HCT116 (cell line): ENCODE measurements at regions not wholly inside any gene's neighbourhood (a gene's known extent, or its start where the extent isn't known, plus 50 kb on each side); places are given as distances from the start of the nearest gene placed in this dataset.

Experiments
- ATAC-seq: fragments of 200-7000 bp; cut with Tn5 transposase; 2 replicates; pipeline ENCODE4 v1.9.1; 2020; ENCODE audit warnings: mild to moderate bottlenecking, moderate library complexity
- BruUV-seq: library from RNA; stranded (reverse); fragments of 400-500 nt; replicated peaks from 2 replicates; lab custom pipeline; 2021; lab: Mats Ljungman, UMichigan
- CTCF ChIA-PET: fragments of 300-600 bp; sonication (Branson Sonifier 250); formaldehyde crosslinking; loops from one replicate; lab custom pipeline; 2021; ENCODE audit warnings: antibody characterized with exemption; lab: Charles Lee
- POLR2A ChIA-PET: fragments of 300-600, 350-600 bp; sonication (Branson Sonifier 250); formaldehyde crosslinking; loops from one replicate; lab custom pipeline; 2021; ENCODE audit warnings: antibody characterized with exemption; lab: Charles Lee
- RAD21 ChIA-PET, 2 experiments: fragments of 300-600 bp; sonication (Branson Sonifier 250); formaldehyde crosslinking; loops; one replicate each; lab custom pipeline; 2023; ENCODE audit warnings: low total read pairs in 2 of 2; ENCODE audit not compliant: uncharacterized antibody in 2 of 2, unreplicated experiment in 2 of 2, low non-redundant PET in 1 of 2; lab: Charles Lee
- DNase-seq: peaks from one replicate; pipeline ENCODE4 v3.0.0-alpha.2; 2010; ENCODE audit warnings: low read depth, low spot score
- H2AFZ ChIP-seq: fragments of 200-600 bp; shearing (Covaris generic), sonication (generic); 2 replicates; pipeline ENCODE4 v1.6.1; 2017; ENCODE audit warnings: low read depth, mixed run types, mixed read lengths, antibody characterized with exemption, low read length; ENCODE audit not compliant: poor library complexity, severe bottlenecking
- H3K27ac ChIP-seq: 2 replicates; pipeline ENCODE4 v1.5.1; 2012; ENCODE audit warnings: low read depth, low read length
- H3K27me3 ChIP-seq: fragments of 200-600 bp; sonication (generic); 2 replicates; pipeline ENCODE4 v1.6.1; 2016; ENCODE audit warnings: mixed run types, low read length, mixed read lengths; ENCODE audit not compliant: insufficient read depth
- H3K36me3 ChIP-seq, 2 experiments: fragments of 200-500 bp in 1 of 2; fragments of 200-600 bp in 1 of 2; sonication (Bioruptor generic) in 1 of 2; sonication (generic) in 1 of 2; 2 replicates each; pipeline versions ENCODE4 v1.5.1 to v1.6.1; 2014 to 2016; ENCODE audit warnings: low read length in 2 of 2, inconsistent platforms in 1 of 2, mixed read lengths in 1 of 2, mixed run types in 1 of 2; ENCODE audit not compliant: insufficient read depth in 2 of 2, control insufficient read depth in 1 of 2
- H3K4me1 ChIP-seq, 2 experiments: fragments of 200-600 bp in 1 of 2; sonication (generic) in 1 of 2; 2 replicates each; pipeline versions ENCODE4 v1.5.1 to v1.6.1; 2012 to 2017; ENCODE audit warnings: low read length in 2 of 2, inconsistent platforms in 1 of 2, mild to moderate bottlenecking in 1 of 2, mixed read lengths in 1 of 2, mixed run types in 1 of 2, moderate library complexity in 1 of 2; ENCODE audit not compliant: insufficient read depth in 2 of 2, control insufficient read depth in 1 of 2
- H3K4me2 ChIP-seq: fragments of 200-600 bp; sonication (generic); 2 replicates; pipeline ENCODE4 v1.6.1; 2017; ENCODE audit warnings: mixed run types, low read length, mixed read lengths
- H3K4me3 ChIP-seq, 2 experiments: fragments of 200-600 bp in 1 of 2; sonication (generic) in 1 of 2; replicated peaks in 1 of 2; 2 replicates each; pipeline ENCODE4 v1.5.1; 2011 to 2016; ENCODE audit warnings: low read length in 2 of 2, control low read depth in 1 of 2, low read depth in 1 of 2, mild to moderate bottlenecking in 1 of 2, mixed read lengths in 1 of 2, mixed run types in 1 of 2
- H3K79me2 ChIP-seq: fragments of 200-600 bp; sonication (generic); 2 replicates; pipeline ENCODE4 v1.6.1; 2017; ENCODE audit warnings: mild to moderate bottlenecking, mixed run types, low read length, moderate library complexity, mixed read lengths; ENCODE audit not compliant: insufficient read depth
- H3K9ac ChIP-seq: fragments of 200-600 bp; sonication (generic); 2 replicates; pipeline ENCODE4 v1.6.1; 2016; ENCODE audit warnings: low read length, mixed read lengths
- H3K9me2 ChIP-seq: fragments of 200-600 bp; sonication (generic), shearing (Covaris generic); 2 replicates; pipeline ENCODE4 v1.6.1; 2017; ENCODE audit warnings: mixed run types, mild to moderate bottlenecking, moderate library complexity; ENCODE audit not compliant: insufficient read depth
- H3K9me3 ChIP-seq, 2 experiments: fragments of 200-500 bp in 1 of 2; fragments of 200-600 bp in 1 of 2; sonication (Bioruptor generic) in 1 of 2; sonication (generic) in 1 of 2; 2 replicates each; pipeline ENCODE4 v1.6.1; 2014 to 2017; ENCODE audit warnings: low read length in 2 of 2, mixed read lengths in 2 of 2, inconsistent platforms in 1 of 2, low read depth in 1 of 2, mild to moderate bottlenecking in 1 of 2, mixed run types in 1 of 2, moderate library complexity in 1 of 2; ENCODE audit not compliant: control insufficient read depth in 1 of 2, insufficient read depth in 1 of 2
- H4K20me1 ChIP-seq: fragments of 200-600 bp; sonication (generic), shearing (Covaris generic); 2 replicates; pipeline ENCODE4 v1.6.1; 2017; ENCODE audit warnings: mixed run types, mild to moderate bottlenecking, moderate library complexity; ENCODE audit not compliant: insufficient read depth
- EGR1 ChIP-seq: IDR thresholded peaks from 2 replicates; pipeline ENCODE4 v1.6.1; 2012; ENCODE audit warnings: low read depth
- ELF1 ChIP-seq: IDR thresholded peaks from 2 replicates; pipeline ENCODE4 v1.6.1; 2012; ENCODE audit warnings: low read depth, borderline replicate concordance
- EZH2phosphoT487 ChIP-seq: fragments of 200-600 bp; IDR thresholded peaks from 2 replicates; pipeline ENCODE4 v1.6.1; 2018; ENCODE audit warnings: antibody characterized with exemption, borderline replicate concordance
- FOSL1 ChIP-seq: IDR thresholded peaks from 2 replicates; pipeline ENCODE4 v1.6.1; 2012; ENCODE audit warnings: low read depth
- POLR2AphosphoS5 ChIP-seq: IDR thresholded peaks from 2 replicates; pipeline ENCODE4 v1.6.1; 2011; ENCODE audit warnings: mild to moderate bottlenecking, low read depth, low read length, moderate library complexity
- SIN3A ChIP-seq: IDR thresholded peaks from 2 replicates; pipeline ENCODE4 v1.6.1; 2012; ENCODE audit warnings: low read depth
- SRF ChIP-seq: IDR thresholded peaks from 2 replicates; pipeline ENCODE4 v1.6.1; 2012; ENCODE audit warnings: low read depth
- ZFX ChIP-seq: fragments of 450-650 bp; IDR thresholded peaks from 2 replicates; pipeline ENCODE4 v1.6.1; 2017
- ZNF274 ChIP-seq: fragments of 200-500 bp; sonication (Bioruptor generic); IDR thresholded peaks from 2 replicates; pipeline ENCODE4 v1.6.1; 2014; ENCODE audit warnings: mild to moderate bottlenecking, low read depth, low read length, inconsistent platforms
- intact Hi-C: fragments of 100-400 bp; cut with micrococcal nuclease; formaldehyde crosslinking; loops from 2 replicates; pipeline ENCODE4 v1.10.0; 2022
- TF ChIP-seq, protein P1 (sequence below), 3 experiments: fragments of 200-600 bp in 1 of 3; sonication (generic) in 1 of 3; IDR thresholded peaks in 2 of 3; conservative IDR thresholded peaks in 1 of 3; 2 replicates each; pipeline ENCODE4 v1.5.1; 2012 to 2017; ENCODE audit warnings: low read depth in 2 of 3, low read length in 2 of 3, antibody characterized with exemption in 1 of 3, borderline replicate concordance in 1 of 3, control low read depth in 1 of 3, mild to moderate bottlenecking in 1 of 3, mixed read lengths in 1 of 3, mixed run types in 1 of 3, moderate library complexity in 1 of 3; ENCODE audit not compliant: insufficient read depth in 1 of 3
- TF ChIP-seq, protein P2 (sequence below): IDR thresholded peaks from 2 replicates; pipeline ENCODE4 v1.6.1; 2012
- TF ChIP-seq, protein P3 (sequence below): IDR thresholded peaks from 2 replicates; pipeline ENCODE4 v1.6.1; 2012; ENCODE audit warnings: low read depth
- TF ChIP-seq, protein P4 (sequence below): IDR thresholded peaks from 2 replicates; pipeline ENCODE4 v1.6.1; 2012

- no peaks in the 10 kb centered on the region for H3K27me3 ChIP-seq
- TF ChIP-seq POLR2AphosphoS5 (no peak), SRF (no peak), EZH2phosphoT487 (no peak), SIN3A (no peak), EGR1 (no peak), ELF1 (no peak), ZNF274 (no peak), ZFX (no peak), FOSL1 (no peak)
- TF ChIP-seq, protein P1, sequence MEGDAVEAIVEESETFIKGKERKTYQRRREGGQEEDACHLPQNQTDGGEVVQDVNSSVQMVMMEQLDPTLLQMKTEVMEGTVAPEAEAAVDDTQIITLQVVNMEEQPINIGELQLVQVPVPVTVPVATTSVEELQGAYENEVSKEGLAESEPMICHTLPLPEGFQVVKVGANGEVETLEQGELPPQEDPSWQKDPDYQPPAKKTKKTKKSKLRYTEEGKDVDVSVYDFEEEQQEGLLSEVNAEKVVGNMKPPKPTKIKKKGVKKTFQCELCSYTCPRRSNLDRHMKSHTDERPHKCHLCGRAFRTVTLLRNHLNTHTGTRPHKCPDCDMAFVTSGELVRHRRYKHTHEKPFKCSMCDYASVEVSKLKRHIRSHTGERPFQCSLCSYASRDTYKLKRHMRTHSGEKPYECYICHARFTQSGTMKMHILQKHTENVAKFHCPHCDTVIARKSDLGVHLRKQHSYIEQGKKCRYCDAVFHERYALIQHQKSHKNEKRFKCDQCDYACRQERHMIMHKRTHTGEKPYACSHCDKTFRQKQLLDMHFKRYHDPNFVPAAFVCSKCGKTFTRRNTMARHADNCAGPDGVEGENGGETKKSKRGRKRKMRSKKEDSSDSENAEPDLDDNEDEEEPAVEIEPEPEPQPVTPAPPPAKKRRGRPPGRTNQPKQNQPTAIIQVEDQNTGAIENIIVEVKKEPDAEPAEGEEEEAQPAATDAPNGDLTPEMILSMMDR (IDR thresholded peaks at IDR 0.05 in 2 of 3, conservative IDR thresholded peaks at IDR 0.05 in 1 of 3; ENCODE audit: borderline replicate concordance in 1 of 3, insufficient read depth in 1 of 3, low read depth in 2 of 3, low read length in 2 of 3): no peak
- TF ChIP-seq, protein P2, sequence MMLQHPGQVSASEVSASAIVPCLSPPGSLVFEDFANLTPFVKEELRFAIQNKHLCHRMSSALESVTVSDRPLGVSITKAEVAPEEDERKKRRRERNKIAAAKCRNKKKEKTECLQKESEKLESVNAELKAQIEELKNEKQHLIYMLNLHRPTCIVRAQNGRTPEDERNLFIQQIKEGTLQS: no peak
- TF ChIP-seq, protein P3, sequence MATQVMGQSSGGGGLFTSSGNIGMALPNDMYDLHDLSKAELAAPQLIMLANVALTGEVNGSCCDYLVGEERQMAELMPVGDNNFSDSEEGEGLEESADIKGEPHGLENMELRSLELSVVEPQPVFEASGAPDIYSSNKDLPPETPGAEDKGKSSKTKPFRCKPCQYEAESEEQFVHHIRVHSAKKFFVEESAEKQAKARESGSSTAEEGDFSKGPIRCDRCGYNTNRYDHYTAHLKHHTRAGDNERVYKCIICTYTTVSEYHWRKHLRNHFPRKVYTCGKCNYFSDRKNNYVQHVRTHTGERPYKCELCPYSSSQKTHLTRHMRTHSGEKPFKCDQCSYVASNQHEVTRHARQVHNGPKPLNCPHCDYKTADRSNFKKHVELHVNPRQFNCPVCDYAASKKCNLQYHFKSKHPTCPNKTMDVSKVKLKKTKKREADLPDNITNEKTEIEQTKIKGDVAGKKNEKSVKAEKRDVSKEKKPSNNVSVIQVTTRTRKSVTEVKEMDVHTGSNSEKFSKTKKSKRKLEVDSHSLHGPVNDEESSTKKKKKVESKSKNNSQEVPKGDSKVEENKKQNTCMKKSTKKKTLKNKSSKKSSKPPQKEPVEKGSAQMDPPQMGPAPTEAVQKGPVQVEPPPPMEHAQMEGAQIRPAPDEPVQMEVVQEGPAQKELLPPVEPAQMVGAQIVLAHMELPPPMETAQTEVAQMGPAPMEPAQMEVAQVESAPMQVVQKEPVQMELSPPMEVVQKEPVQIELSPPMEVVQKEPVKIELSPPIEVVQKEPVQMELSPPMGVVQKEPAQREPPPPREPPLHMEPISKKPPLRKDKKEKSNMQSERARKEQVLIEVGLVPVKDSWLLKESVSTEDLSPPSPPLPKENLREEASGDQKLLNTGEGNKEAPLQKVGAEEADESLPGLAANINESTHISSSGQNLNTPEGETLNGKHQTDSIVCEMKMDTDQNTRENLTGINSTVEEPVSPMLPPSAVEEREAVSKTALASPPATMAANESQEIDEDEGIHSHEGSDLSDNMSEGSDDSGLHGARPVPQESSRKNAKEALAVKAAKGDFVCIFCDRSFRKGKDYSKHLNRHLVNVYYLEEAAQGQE: no peak
- TF ChIP-seq, protein P4, sequence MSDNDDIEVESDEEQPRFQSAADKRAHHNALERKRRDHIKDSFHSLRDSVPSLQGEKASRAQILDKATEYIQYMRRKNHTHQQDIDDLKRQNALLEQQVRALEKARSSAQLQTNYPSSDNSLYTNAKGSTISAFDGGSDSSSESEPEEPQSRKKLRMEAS: no peak
- ChIA-PET RAD21 (no interaction called here), POLR2A (no interaction called here), CTCF (no interaction called here)
- no TSS peak for BruUV-seq
- DNase-seq (no peak), ATAC-seq (no peak)
- peaks cover 28% of the 10 kb centered on the region in 2 experiments; a peak in 2 of 4 replicates for H3K9me3 ChIP-seq
- no peaks in the 10 kb centered on the region for H3K9me2 ChIP-seq
- no peaks in the 10 kb centered on the region for H3K36me3 ChIP-seq
- no peak overlapping the region for H3K9ac ChIP-seq
- H4K20me1 ChIP-seq: no peaks in the 10 kb centered on the region
- H3K79me2 ChIP-seq: no peaks in the 10 kb centered on the region
- intact Hi-C loops: no loop called here
- H2AFZ ChIP-seq: no peak overlapping the region
- no peak overlapping the region for H3K4me3 ChIP-seq
- H3K4me1 ChIP-seq: no peaks in the 10 kb centered on the region
- H3K4me2 ChIP-seq: no peak overlapping the region
- H3K27ac ChIP-seq: no peak overlapping the region
Measured at GRCh38 chr5:20575571-20575970, 587.6 kb upstream of the CDH18 start.
